ENCODE measurements at regions not wholly inside any gene's neighbourhood (a gene's known extent, or its start where the extent isn't known, plus 50 kb on each side); places are given as distances from the start of the nearest gene placed in this dataset.

DNA sequence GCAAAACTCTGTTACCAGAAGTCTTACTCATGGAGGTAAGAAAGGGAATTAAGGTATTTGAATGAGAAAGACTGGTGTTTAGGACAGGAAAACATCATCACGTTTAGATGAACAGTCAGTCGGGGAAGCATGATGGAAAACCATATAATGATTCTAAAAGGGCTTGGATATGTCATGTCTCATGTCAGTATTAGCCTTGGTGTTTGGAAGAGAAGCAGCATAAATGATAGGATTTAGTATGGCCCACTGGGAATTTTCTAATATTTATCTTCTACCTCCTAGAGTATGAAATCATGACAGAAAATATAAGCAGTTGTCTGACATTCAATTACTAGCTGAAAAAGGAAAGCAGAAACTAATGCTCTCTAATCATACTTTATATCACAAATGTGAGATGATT is 1643.6 kb upstream of the CELF4 start:
- TF ChIP-seq GABPA (IDR thresholded peaks at IDR 0.05; ENCODE audit: low read depth): no peak
- no peak for TF ChIP-seq JUND (IDR thresholded peaks at IDR 0.05; ENCODE audit: low read depth, low read length)
- no peak for TF ChIP-seq TAF1 (IDR thresholded peaks at IDR 0.05; ENCODE audit: borderline replicate concordance, low read depth, low read length)
- TF ChIP-seq, protein P1, sequence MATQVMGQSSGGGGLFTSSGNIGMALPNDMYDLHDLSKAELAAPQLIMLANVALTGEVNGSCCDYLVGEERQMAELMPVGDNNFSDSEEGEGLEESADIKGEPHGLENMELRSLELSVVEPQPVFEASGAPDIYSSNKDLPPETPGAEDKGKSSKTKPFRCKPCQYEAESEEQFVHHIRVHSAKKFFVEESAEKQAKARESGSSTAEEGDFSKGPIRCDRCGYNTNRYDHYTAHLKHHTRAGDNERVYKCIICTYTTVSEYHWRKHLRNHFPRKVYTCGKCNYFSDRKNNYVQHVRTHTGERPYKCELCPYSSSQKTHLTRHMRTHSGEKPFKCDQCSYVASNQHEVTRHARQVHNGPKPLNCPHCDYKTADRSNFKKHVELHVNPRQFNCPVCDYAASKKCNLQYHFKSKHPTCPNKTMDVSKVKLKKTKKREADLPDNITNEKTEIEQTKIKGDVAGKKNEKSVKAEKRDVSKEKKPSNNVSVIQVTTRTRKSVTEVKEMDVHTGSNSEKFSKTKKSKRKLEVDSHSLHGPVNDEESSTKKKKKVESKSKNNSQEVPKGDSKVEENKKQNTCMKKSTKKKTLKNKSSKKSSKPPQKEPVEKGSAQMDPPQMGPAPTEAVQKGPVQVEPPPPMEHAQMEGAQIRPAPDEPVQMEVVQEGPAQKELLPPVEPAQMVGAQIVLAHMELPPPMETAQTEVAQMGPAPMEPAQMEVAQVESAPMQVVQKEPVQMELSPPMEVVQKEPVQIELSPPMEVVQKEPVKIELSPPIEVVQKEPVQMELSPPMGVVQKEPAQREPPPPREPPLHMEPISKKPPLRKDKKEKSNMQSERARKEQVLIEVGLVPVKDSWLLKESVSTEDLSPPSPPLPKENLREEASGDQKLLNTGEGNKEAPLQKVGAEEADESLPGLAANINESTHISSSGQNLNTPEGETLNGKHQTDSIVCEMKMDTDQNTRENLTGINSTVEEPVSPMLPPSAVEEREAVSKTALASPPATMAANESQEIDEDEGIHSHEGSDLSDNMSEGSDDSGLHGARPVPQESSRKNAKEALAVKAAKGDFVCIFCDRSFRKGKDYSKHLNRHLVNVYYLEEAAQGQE (IDR thresholded peaks at IDR 0.05; ENCODE audit: low read depth, low read length): no peak
- no peak for TF ChIP-seq ZNF217 (IDR thresholded peaks at IDR 0.05)
- TF ChIP-seq, protein P2, sequence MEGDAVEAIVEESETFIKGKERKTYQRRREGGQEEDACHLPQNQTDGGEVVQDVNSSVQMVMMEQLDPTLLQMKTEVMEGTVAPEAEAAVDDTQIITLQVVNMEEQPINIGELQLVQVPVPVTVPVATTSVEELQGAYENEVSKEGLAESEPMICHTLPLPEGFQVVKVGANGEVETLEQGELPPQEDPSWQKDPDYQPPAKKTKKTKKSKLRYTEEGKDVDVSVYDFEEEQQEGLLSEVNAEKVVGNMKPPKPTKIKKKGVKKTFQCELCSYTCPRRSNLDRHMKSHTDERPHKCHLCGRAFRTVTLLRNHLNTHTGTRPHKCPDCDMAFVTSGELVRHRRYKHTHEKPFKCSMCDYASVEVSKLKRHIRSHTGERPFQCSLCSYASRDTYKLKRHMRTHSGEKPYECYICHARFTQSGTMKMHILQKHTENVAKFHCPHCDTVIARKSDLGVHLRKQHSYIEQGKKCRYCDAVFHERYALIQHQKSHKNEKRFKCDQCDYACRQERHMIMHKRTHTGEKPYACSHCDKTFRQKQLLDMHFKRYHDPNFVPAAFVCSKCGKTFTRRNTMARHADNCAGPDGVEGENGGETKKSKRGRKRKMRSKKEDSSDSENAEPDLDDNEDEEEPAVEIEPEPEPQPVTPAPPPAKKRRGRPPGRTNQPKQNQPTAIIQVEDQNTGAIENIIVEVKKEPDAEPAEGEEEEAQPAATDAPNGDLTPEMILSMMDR (IDR thresholded peaks at IDR 0.05 in 2 of 3, conservative IDR thresholded peaks at IDR 0.05 in 1 of 3; ENCODE audit: control insufficient read depth in 2 of 3, extremely low read depth in 1 of 3, insufficient read depth in 1 of 3, low read depth in 3 of 3, low read length in 3 of 3): no peak
- no peak for TF ChIP-seq BRCA1 (IDR thresholded peaks at IDR 0.05; ENCODE audit: low read depth, low read length)
- TF ChIP-seq SP1 (IDR thresholded peaks at IDR 0.05; ENCODE audit: low read depth, low read length): no peak
- TF ChIP-seq SMARCA5 (IDR thresholded peaks at IDR 0.05): no peak
- no peak for TF ChIP-seq SIN3A (IDR thresholded peaks at IDR 0.05; ENCODE audit: low read depth, low read length)
- TF ChIP-seq ATF7 (IDR thresholded peaks at IDR 0.05; ENCODE audit: low read depth): no peak
- no peak for TF ChIP-seq POLR2AphosphoS5 (IDR thresholded peaks at IDR 0.05; ENCODE audit: low read length)
- TF ChIP-seq SREBF2 (IDR thresholded peaks at IDR 0.05; ENCODE audit: low read length): no peak
- no peak for TF ChIP-seq MAX (IDR thresholded peaks at IDR 0.05; ENCODE audit: low read depth, low read length)

Measured in GM12878 (cell line).